GM23338 (cell line): ENCODE measurements at regions not wholly inside any gene's neighbourhood (a gene's known extent, or its start where the extent isn't known, plus 50 kb on each side); places are given as distances from the start of the nearest gene placed in this dataset.

Source experiments
- ATAC-seq: fragments of 200-7000 bp; cut with Tn5 transposase; 3 replicates; pipeline ENCODE4 v1.9.1; 2020
- DNase-seq: peaks from one replicate; pipeline ENCODE4 v3.0.0-alpha.2; 2015; ENCODE audit warnings: low spot score
- H2AFZ ChIP-seq: fragments of 200-600 bp; sonication (generic); 2 replicates; pipeline ENCODE4 v1.8.0; 2016; ENCODE audit warnings: antibody characterized with exemption, mild to moderate bottlenecking, moderate library complexity
- H3F3A ChIP-seq: fragments of 200-600 bp; sonication (generic); replicated peaks from 2 replicates; pipeline ENCODE4 v1.8.0; 2017; ENCODE audit warnings: antibody characterized with exemption, mixed run types, low read depth
- H3K27ac ChIP-seq: fragments of 200-600 bp; sonication (generic); 2 replicates; pipeline ENCODE4 v1.6.1; 2016; ENCODE audit warnings: low read depth
- H3K27me3 ChIP-seq: fragments of 200-600 bp; sonication (generic); 2 replicates; pipeline ENCODE4 v1.8.0; 2016; ENCODE audit warnings: mild to moderate bottlenecking, mixed run types, moderate library complexity; ENCODE audit not compliant: insufficient read depth
- H3K36me3 ChIP-seq: fragments of 200-600 bp; sonication (generic); 2 replicates; pipeline ENCODE4 v1.8.0; 2016; ENCODE audit warnings: mild to moderate bottlenecking; ENCODE audit not compliant: insufficient read depth
- H3K4me1 ChIP-seq: fragments of 200-600 bp; sonication (generic); 2 replicates; pipeline ENCODE4 v1.8.0; 2016; ENCODE audit warnings: mild to moderate bottlenecking, moderate library complexity; ENCODE audit not compliant: insufficient read depth
- H3K4me2 ChIP-seq: fragments of 200-600 bp; sonication (generic); 2 replicates; pipeline ENCODE4 v1.7.1; 2017; ENCODE audit warnings: mixed run types
- H3K4me3 ChIP-seq: fragments of 200-600 bp; sonication (generic); 2 replicates; pipeline ENCODE4 v1.6.1; 2016; ENCODE audit warnings: mixed run types
- H3K79me2 ChIP-seq: fragments of 200-600 bp; sonication (generic); replicated peaks from 2 replicates; pipeline ENCODE4 v1.8.0; 2017; ENCODE audit warnings: mild to moderate bottlenecking; ENCODE audit not compliant: insufficient read depth
- H3K9me2 ChIP-seq: fragments of 200-600 bp; sonication (generic); 2 replicates; pipeline ENCODE4 v1.8.0; 2017; ENCODE audit not compliant: insufficient read depth
- H4K20me1 ChIP-seq: fragments of 200-600 bp; sonication (generic); replicated peaks from 2 replicates; pipeline ENCODE4 v1.8.0; 2017; ENCODE audit warnings: mild to moderate bottlenecking; ENCODE audit not compliant: insufficient read depth
- H3K27ac Mint-ChIP-seq: 2 replicates; pipeline ENCODE4 v1.8.0; 2020; ENCODE audit warnings: inconsistent platforms, mild to moderate bottlenecking, moderate library complexity, mixed read lengths
- H3K27me3 Mint-ChIP-seq: 3 replicates; pipeline ENCODE4 v1.8.0; 2022; ENCODE audit warnings: low read depth, mild to moderate bottlenecking, moderate library complexity, mixed read lengths, inconsistent platforms; ENCODE audit not compliant: insufficient read depth, poor library complexity
- H3K36me3 Mint-ChIP-seq: 3 replicates; pipeline ENCODE4 v1.8.0; 2021; ENCODE audit warnings: low read depth, mild to moderate bottlenecking, inconsistent platforms, moderate library complexity, mixed read lengths
- H3K4me1 Mint-ChIP-seq: 3 replicates; pipeline ENCODE4 v1.8.0; 2020; ENCODE audit warnings: mild to moderate bottlenecking, inconsistent platforms, mixed read lengths
- H3K4me3 Mint-ChIP-seq: 3 replicates; pipeline ENCODE4 v1.8.0; 2021; ENCODE audit warnings: moderate library complexity, mild to moderate bottlenecking, inconsistent platforms, mixed read lengths
- H3K9me3 Mint-ChIP-seq: 3 replicates; pipeline ENCODE4 v1.8.0; 2020; ENCODE audit warnings: moderate library complexity, mild to moderate bottlenecking, inconsistent platforms, mixed read lengths
- CREB1 ChIP-seq: fragments of 250-450 bp; sonication (Bioruptor Pico); IDR thresholded peaks from 2 replicates; pipeline ENCODE4 v1.5.0; 2020; ENCODE audit warnings: low read depth, mild to moderate bottlenecking, moderate library complexity
- EZH2 ChIP-seq: fragments of 200-600 bp; sonication (generic); IDR thresholded peaks from one replicate; pipeline ENCODE4 v1.8.0; 2017; ENCODE audit warnings: antibody characterized with exemption, mild to moderate bottlenecking, low read depth; ENCODE audit not compliant: unreplicated experiment
- EZH2phosphoT487 ChIP-seq: fragments of 200-600 bp; sonication (generic); IDR thresholded peaks from one replicate; pipeline ENCODE4 v1.8.1; 2018; ENCODE audit warnings: antibody characterized with exemption; ENCODE audit not compliant: unreplicated experiment
- NANOG ChIP-seq: IDR thresholded peaks from 2 replicates; pipeline ENCODE4 v1.6.1; 2016; ENCODE audit warnings: antibody characterized with exemption, borderline replicate concordance
- ZNF114 ChIP-seq: fragments of 250-450 bp; sonication (Bioruptor Pico); IDR thresholded peaks from 2 replicates; pipeline ENCODE4 v1.5.0; 2020; ENCODE audit warnings: mild to moderate bottlenecking, moderate library complexity
- TF ChIP-seq, protein P1 (sequence below): IDR thresholded peaks from one replicate; pipeline ENCODE4 v1.6.1; 2018; ENCODE audit warnings: antibody characterized with exemption; ENCODE audit not compliant: unreplicated experiment
- TF ChIP-seq, protein P2 (sequence below): IDR thresholded peaks from 2 replicates; pipeline ENCODE4 v1.6.1; 2016; ENCODE audit warnings: antibody characterized with exemption
- TF ChIP-seq, protein P3 (sequence below): fragments of 250-450 bp; sonication (Bioruptor Pico); IDR thresholded peaks from 2 replicates; pipeline ENCODE4 v1.5.0; 2020; ENCODE audit warnings: mild to moderate bottlenecking, moderate library complexity
- TF ChIP-seq, protein P4 (sequence below), 2 experiments: fragments of 200-600 bp in 1 of 2; sonication (generic) in 1 of 2; conservative IDR thresholded peaks; 2 replicates each; pipeline versions ENCODE4 v1.5.1 to v1.6.1; 2016 to 2017; ENCODE audit warnings: antibody characterized with exemption in 2 of 2, low read depth in 2 of 2, mild to moderate bottlenecking in 2 of 2, moderate library complexity in 1 of 2

DNA sequence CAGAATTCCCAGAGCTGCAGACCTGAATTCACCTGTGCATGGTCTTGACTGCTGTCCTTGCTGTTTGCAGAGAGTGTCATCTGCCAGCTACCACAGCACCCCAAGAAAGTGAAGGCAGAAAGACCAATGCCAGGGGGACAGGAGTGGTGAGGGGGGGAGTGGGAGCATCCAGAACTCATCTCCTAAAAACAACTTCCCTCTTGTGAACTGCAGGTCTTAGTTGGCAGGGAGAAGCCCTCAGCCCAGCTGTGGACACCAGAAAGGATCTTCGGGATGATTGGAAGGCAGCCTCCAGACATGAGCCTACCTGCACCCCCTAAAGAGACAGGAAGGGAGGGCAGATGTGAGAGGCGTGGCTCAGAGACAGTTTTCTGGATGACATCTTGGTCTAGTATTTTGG, 615.8 kb upstream of the MGMT start (continued):
- TF ChIP-seq, protein P1, sequence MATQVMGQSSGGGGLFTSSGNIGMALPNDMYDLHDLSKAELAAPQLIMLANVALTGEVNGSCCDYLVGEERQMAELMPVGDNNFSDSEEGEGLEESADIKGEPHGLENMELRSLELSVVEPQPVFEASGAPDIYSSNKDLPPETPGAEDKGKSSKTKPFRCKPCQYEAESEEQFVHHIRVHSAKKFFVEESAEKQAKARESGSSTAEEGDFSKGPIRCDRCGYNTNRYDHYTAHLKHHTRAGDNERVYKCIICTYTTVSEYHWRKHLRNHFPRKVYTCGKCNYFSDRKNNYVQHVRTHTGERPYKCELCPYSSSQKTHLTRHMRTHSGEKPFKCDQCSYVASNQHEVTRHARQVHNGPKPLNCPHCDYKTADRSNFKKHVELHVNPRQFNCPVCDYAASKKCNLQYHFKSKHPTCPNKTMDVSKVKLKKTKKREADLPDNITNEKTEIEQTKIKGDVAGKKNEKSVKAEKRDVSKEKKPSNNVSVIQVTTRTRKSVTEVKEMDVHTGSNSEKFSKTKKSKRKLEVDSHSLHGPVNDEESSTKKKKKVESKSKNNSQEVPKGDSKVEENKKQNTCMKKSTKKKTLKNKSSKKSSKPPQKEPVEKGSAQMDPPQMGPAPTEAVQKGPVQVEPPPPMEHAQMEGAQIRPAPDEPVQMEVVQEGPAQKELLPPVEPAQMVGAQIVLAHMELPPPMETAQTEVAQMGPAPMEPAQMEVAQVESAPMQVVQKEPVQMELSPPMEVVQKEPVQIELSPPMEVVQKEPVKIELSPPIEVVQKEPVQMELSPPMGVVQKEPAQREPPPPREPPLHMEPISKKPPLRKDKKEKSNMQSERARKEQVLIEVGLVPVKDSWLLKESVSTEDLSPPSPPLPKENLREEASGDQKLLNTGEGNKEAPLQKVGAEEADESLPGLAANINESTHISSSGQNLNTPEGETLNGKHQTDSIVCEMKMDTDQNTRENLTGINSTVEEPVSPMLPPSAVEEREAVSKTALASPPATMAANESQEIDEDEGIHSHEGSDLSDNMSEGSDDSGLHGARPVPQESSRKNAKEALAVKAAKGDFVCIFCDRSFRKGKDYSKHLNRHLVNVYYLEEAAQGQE = no peak
- TF ChIP-seq ZNF114 = no peak
- TF ChIP-seq CREB1 = no peak
- TF ChIP-seq EZH2phosphoT487 = no peak

DNA sequence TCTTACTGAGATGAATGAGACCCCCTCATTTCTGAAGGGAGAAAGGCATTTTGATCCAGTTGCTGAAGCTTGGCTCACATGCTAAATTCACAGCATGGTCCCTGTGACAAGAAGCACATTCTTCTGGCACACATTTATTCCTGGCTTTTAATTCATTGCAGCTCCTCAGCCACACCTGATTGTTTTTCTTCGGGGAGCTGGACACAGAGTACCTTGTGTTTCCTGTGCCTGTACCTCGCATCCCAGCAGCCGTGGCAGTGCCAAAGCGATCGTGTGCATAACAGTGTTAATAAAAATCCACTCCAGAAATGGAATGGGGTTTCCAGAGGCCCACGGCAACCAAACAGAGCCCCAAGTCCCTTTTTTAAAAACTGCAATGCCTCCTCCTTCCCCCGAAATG, 615.3 kb upstream of the MGMT start:
- Histone ChIP-seq H3K27me3 (no peaks in the 10 kb centered on the region), H3F3A (no peaks in the 10 kb centered on the region), H3K4me2 (no peak overlapping the region), H3K79me2 (no peaks in the 10 kb centered on the region), H3K36me3 (no peaks in the 10 kb centered on the region), H3K27ac (no peak overlapping the region), H2AFZ (peak overlapping the region; percentile 52; the same call in 1 of the 2 replicates), H3K4me1 (0 out of 2 replicates have a peak, but pooled peaks cover 4% of the 10 kb centered on the region), H3K4me3 (no peak overlapping the region), H3K9me2 (peaks cover 6% of the 10 kb centered on the region), H4K20me1 (no peaks in the 10 kb centered on the region)
- Mint-ChIP-seq H3K27ac (no peak overlapping the region), H3K4me3 (no peak overlapping the region), H3K9me3 (no peaks in the 10 kb centered on the region), H3K36me3 (no peaks in the 10 kb centered on the region), H3K4me1 (peaks cover 16% of the 10 kb centered on the region), H3K27me3 (peaks cover 7% of the 10 kb centered on the region)
- ATAC-seq (no peak), DNase-seq (no peak)
- TF ChIP-seq, protein P2, sequence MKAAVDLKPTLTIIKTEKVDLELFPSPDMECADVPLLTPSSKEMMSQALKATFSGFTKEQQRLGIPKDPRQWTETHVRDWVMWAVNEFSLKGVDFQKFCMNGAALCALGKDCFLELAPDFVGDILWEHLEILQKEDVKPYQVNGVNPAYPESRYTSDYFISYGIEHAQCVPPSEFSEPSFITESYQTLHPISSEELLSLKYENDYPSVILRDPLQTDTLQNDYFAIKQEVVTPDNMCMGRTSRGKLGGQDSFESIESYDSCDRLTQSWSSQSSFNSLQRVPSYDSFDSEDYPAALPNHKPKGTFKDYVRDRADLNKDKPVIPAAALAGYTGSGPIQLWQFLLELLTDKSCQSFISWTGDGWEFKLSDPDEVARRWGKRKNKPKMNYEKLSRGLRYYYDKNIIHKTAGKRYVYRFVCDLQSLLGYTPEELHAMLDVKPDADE = no peak
- TF ChIP-seq, protein P1 = no peak
- TF ChIP-seq CREB1 (no peak), NANOG (no peak), EZH2 (no peak)
- TF ChIP-seq, protein P3, sequence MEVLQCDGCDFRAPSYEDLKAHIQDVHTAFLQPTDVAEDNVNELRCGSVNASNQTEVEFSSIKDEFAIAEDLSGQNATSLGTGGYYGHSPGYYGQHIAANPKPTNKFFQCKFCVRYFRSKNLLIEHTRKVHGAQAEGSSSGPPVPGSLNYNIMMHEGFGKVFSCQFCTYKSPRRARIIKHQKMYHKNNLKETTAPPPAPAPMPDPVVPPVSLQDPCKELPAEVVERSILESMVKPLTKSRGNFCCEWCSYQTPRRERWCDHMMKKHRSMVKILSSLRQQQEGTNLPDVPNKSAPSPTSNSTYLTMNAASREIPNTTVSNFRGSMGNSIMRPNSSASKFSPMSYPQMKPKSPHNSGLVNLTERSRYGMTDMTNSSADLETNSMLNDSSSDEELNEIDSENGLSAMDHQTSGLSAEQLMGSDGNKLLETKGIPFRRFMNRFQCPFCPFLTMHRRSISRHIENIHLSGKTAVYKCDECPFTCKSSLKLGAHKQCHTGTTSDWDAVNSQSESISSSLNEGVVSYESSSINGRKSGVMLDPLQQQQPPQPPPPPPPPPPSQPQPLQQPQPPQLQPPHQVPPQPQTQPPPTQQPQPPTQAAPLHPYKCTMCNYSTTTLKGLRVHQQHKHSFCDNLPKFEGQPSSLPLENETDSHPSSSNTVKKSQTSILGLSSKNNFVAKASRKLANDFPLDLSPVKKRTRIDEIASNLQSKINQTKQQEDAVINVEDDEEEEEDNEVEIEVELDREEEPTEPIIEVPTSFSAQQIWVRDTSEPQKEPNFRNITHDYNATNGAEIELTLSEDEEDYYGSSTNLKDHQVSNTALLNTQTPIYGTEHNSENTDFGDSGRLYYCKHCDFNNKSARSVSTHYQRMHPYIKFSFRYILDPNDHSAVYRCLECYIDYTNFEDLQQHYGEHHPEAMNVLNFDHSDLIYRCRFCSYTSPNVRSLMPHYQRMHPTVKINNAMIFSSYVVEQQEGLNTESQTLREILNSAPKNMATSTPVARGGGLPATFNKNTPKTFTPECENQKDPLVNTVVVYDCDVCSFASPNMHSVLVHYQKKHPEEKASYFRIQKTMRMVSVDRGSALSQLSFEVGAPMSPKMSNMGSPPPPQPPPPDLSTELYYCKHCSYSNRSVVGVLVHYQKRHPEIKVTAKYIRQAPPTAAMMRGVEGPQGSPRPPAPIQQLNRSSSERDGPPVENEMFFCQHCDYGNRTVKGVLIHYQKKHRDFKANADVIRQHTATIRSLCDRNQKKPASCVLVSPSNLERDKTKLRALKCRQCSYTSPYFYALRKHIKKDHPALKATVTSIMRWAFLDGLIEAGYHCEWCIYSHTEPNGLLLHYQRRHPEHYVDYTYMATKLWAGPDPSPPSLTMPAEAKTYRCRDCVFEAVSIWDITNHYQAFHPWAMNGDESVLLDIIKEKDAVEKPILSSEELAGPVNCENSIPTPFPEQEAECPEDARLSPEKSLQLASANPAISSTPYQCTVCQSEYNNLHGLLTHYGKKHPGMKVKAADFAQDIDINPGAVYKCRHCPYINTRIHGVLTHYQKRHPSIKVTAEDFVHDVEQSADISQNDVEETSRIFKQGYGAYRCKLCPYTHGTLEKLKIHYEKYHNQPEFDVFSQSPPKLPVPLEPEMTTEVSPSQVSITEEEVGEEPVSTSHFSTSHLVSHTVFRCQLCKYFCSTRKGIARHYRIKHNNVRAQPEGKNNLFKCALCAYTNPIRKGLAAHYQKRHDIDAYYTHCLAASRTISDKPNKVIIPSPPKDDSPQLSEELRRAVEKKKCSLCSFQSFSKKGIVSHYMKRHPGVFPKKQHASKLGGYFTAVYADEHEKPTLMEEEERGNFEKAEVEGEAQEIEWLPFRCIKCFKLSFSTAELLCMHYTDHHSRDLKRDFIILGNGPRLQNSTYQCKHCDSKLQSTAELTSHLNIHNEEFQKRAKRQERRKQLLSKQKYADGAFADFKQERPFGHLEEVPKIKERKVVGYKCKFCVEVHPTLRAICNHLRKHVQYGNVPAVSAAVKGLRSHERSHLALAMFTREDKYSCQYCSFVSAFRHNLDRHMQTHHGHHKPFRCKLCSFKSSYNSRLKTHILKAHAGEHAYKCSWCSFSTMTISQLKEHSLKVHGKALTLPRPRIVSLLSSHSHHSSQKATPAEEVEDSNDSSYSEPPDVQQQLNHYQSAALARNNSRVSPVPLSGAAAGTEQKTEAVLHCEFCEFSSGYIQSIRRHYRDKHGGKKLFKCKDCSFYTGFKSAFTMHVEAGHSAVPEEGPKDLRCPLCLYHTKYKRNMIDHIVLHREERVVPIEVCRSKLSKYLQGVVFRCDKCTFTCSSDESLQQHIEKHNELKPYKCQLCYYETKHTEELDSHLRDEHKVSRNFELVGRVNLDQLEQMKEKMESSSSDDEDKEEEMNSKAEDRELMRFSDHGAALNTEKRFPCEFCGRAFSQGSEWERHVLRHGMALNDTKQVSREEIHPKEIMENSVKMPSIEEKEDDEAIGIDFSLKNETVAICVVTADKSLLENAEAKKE (CRISPR knock-in tag) = no peak
- TF ChIP-seq, protein P4, sequence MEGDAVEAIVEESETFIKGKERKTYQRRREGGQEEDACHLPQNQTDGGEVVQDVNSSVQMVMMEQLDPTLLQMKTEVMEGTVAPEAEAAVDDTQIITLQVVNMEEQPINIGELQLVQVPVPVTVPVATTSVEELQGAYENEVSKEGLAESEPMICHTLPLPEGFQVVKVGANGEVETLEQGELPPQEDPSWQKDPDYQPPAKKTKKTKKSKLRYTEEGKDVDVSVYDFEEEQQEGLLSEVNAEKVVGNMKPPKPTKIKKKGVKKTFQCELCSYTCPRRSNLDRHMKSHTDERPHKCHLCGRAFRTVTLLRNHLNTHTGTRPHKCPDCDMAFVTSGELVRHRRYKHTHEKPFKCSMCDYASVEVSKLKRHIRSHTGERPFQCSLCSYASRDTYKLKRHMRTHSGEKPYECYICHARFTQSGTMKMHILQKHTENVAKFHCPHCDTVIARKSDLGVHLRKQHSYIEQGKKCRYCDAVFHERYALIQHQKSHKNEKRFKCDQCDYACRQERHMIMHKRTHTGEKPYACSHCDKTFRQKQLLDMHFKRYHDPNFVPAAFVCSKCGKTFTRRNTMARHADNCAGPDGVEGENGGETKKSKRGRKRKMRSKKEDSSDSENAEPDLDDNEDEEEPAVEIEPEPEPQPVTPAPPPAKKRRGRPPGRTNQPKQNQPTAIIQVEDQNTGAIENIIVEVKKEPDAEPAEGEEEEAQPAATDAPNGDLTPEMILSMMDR (conservative IDR thresholded peaks at IDR 0.05; ENCODE audit: low read depth in 2 of 2) = no peak
